WTC11 (cell line): ENCODE measurements at regions not wholly inside any gene's neighbourhood (a gene's known extent, or its start where the extent isn't known, plus 50 kb on each side); places are given as distances from the start of the nearest gene placed in this dataset.

ENCODE experiments used
- ATAC-seq: fragments of 200-7000 bp; cut with Tn5 transposase; 2 replicates; pipeline ENCODE4 v1.10.0; 2021; ENCODE audit warnings: mild to moderate bottlenecking, moderate library complexity
- CTCF ChIA-PET: fragments of 300-600 bp; sonication (Branson Sonifier 250); formaldehyde crosslinking; loops from one replicate; lab custom pipeline; 2021; ENCODE audit warnings: antibody characterized with exemption; lab: Charles Lee
- POLR2A ChIA-PET: fragments of 350-600 bp; sonication (Branson Sonifier 250); formaldehyde crosslinking; loops from one replicate; lab custom pipeline; 2021; ENCODE audit warnings: antibody characterized with exemption; lab: Charles Lee
- DNase-seq: peaks from one replicate; pipeline ENCODE4 v3.0.0; 2021; ENCODE audit warnings: low spot score
- H3K27ac Mint-ChIP-seq: 2 replicates; pipeline ENCODE4 v1.8.0; 2021; ENCODE audit warnings: mixed read lengths
- H3K27me3 Mint-ChIP-seq: 2 replicates; pipeline ENCODE4 v1.8.0; 2021; ENCODE audit warnings: low read depth, mild to moderate bottlenecking, moderate library complexity, mixed read lengths
- H3K36me3 Mint-ChIP-seq: 2 replicates; pipeline ENCODE4 v1.8.0; 2021; ENCODE audit warnings: mixed read lengths
- H3K4me1 Mint-ChIP-seq: 2 replicates; pipeline ENCODE4 v1.8.0; 2022; ENCODE audit warnings: mixed read lengths
- H3K4me3 Mint-ChIP-seq: 2 replicates; pipeline ENCODE4 v1.8.0; 2021; ENCODE audit warnings: mild to moderate bottlenecking, moderate library complexity, mixed read lengths
- H3K9me3 Mint-ChIP-seq: 2 replicates; pipeline ENCODE4 v1.8.0; 2021; ENCODE audit warnings: mixed read lengths
- ATF1 ChIP-seq: sonication (generic); formaldehyde crosslinking; IDR thresholded peaks from 2 replicates; pipeline ENCODE4 v1.8.1; 2023; ENCODE audit warnings: mild to moderate bottlenecking, moderate library complexity, missing genetic modification reagents
- E2F4 ChIP-seq: sonication (generic); formaldehyde crosslinking; IDR thresholded peaks from 2 replicates; pipeline ENCODE4 v1.8.1; 2022; ENCODE audit warnings: low read depth, mild to moderate bottlenecking, moderate library complexity, missing genetic modification reagents, borderline replicate concordance
- ELF4 ChIP-seq: sonication (generic); formaldehyde crosslinking; IDR thresholded peaks from 2 replicates; pipeline ENCODE4 v1.8.1; 2022; ENCODE audit warnings: low read depth, mild to moderate bottlenecking, moderate library complexity, missing genetic modification reagents
- JAZF1 ChIP-seq: fragments of 250-450 bp; sonication (Bioruptor Pico); IDR thresholded peaks from 2 replicates; pipeline ENCODE4 v1.9.0; 2021; ENCODE audit warnings: moderate library complexity, mild to moderate bottlenecking, inconsistent platforms
- MXD4 ChIP-seq: fragments of 250-450 bp; sonication (Bioruptor Pico); IDR thresholded peaks from 2 replicates; pipeline ENCODE4 v1.8.0; 2021; ENCODE audit warnings: mild to moderate bottlenecking, moderate library complexity, borderline replicate concordance
- OVOL2 ChIP-seq: fragments of 250-450 bp; sonication (Bioruptor Pico); IDR thresholded peaks from 2 replicates; pipeline ENCODE4 v1.9.0; 2021; ENCODE audit warnings: mild to moderate bottlenecking, borderline replicate concordance
- PREB ChIP-seq: sonication (generic); formaldehyde crosslinking; IDR thresholded peaks from 2 replicates; pipeline ENCODE4 v1.8.1; 2022; ENCODE audit warnings: mild to moderate bottlenecking, missing genetic modification reagents, moderate library complexity, borderline replicate concordance
- RORB ChIP-seq: fragments of 250-450 bp; sonication (Bioruptor Pico); IDR thresholded peaks from 2 replicates; pipeline ENCODE4 v1.9.0; 2021; ENCODE audit warnings: mild to moderate bottlenecking
- ZBTB21 ChIP-seq: sonication (generic); formaldehyde crosslinking; IDR thresholded peaks from 2 replicates; pipeline ENCODE4 v1.8.1; 2023; ENCODE audit warnings: mild to moderate bottlenecking, missing genetic modification reagents, borderline replicate concordance
- ZBTB43 ChIP-seq: sonication (generic); formaldehyde crosslinking; IDR thresholded peaks from 2 replicates; pipeline ENCODE4 v1.8.1; 2023; ENCODE audit warnings: mild to moderate bottlenecking, missing genetic modification reagents
- ZNF121 ChIP-seq: sonication (generic); formaldehyde crosslinking; IDR thresholded peaks from 2 replicates; pipeline ENCODE4 v1.8.0; 2023; ENCODE audit warnings: missing genetic modification reagents
- ZNF317 ChIP-seq: sonication (generic); formaldehyde crosslinking; IDR thresholded peaks from 2 replicates; pipeline ENCODE4 v1.8.1; 2023; ENCODE audit warnings: low read depth, mild to moderate bottlenecking, moderate library complexity, missing genetic modification reagents, borderline replicate concordance
- ZNF416 ChIP-seq: fragments of 250-450 bp; sonication (Bioruptor Pico); IDR thresholded peaks from 2 replicates; pipeline ENCODE4 v1.9.0; 2021; ENCODE audit warnings: mild to moderate bottlenecking, inconsistent platforms
- ZNF423 ChIP-seq: fragments of 250-450 bp; sonication (Bioruptor Pico); IDR thresholded peaks from 2 replicates; pipeline ENCODE4 v2.1.2; 2022; ENCODE audit warnings: mild to moderate bottlenecking, moderate library complexity
- ZNF532 ChIP-seq: fragments of 250-450 bp; sonication (Bioruptor Pico); IDR thresholded peaks from 2 replicates; pipeline ENCODE4 v1.9.0; 2021; ENCODE audit warnings: mild to moderate bottlenecking, borderline replicate concordance
- TF ChIP-seq, protein P1 (sequence below): sonication (generic); formaldehyde crosslinking; IDR thresholded peaks from 2 replicates; pipeline ENCODE4 v1.8.1; 2022; ENCODE audit warnings: low read depth, missing genetic modification reagents, borderline replicate concordance
- TF ChIP-seq, protein P2 (sequence below): sonication (generic); formaldehyde crosslinking; IDR thresholded peaks from 2 replicates; pipeline ENCODE4 v1.8.1; 2022; ENCODE audit warnings: missing genetic modification reagents, borderline replicate concordance
- TF ChIP-seq, protein P3 (sequence below): sonication (generic); formaldehyde crosslinking; IDR thresholded peaks from 2 replicates; pipeline ENCODE4 v1.8.1; 2023; ENCODE audit warnings: mild to moderate bottlenecking, moderate library complexity, missing genetic modification reagents

DNA sequence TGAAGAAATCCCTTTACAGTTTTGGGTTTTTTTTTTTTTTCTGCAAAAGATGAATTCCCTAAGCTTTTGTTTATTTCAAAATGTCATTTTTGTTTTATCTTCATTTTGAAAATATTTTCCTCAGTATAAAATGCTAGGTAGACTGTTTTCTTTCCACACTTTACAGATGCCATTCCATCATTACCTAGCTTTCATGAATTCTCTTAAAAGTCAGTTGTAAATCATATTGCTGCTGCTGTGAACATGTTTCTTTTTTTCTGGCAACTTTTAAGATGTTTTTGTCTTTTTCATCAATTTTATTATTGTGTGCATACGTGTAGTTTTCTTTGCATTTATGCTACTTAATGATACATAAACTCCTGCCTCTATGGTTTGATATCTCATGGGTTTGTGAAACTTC lies 168.3 kb downstream of the FAXC start:
- Mint-ChIP-seq H3K27me3 (no peaks in the 10 kb centered on the region), H3K36me3 (peaks cover 36% of the 10 kb centered on the region), H3K27ac (no peak overlapping the region), H3K9me3 (peaks cover 46% of the 10 kb centered on the region), H3K4me1 (peaks cover 22% of the 10 kb centered on the region), H3K4me3 (no peak overlapping the region)
- ATAC-seq (no peak), DNase-seq (no peak)
- TF ChIP-seq ZNF317 (peak; percentile 90), RORB (CRISPR knock-in tag) (no peak)
- ChIA-PET CTCF (no interaction called here), POLR2A (no interaction called here)

GRCh38 chr6:99178168-99178567 lies 171.3 kb downstream of the FAXC start:
- DNase-seq (no peak), ATAC-seq (no peak)
- Mint-ChIP-seq H3K36me3 (peaks cover 36% of the 10 kb centered on the region), H3K4me1 (no peaks in the 10 kb centered on the region), H3K27ac (no peak overlapping the region), H3K4me3 (no peak overlapping the region), H3K27me3 (no peaks in the 10 kb centered on the region), H3K9me3 (peaks cover 46% of the 10 kb centered on the region)
- TF ChIP-seq ZNF317: no peak
- TF ChIP-seq PREB: no peak
- TF ChIP-seq, protein P1, sequence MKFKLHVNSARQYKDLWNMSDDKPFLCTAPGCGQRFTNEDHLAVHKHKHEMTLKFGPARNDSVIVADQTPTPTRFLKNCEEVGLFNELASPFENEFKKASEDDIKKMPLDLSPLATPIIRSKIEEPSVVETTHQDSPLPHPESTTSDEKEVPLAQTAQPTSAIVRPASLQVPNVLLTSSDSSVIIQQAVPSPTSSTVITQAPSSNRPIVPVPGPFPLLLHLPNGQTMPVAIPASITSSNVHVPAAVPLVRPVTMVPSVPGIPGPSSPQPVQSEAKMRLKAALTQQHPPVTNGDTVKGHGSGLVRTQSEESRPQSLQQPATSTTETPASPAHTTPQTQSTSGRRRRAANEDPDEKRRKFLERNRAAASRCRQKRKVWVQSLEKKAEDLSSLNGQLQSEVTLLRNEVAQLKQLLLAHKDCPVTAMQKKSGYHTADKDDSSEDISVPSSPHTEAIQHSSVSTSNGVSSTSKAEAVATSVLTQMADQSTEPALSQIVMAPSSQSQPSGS: no peak
- TF ChIP-seq OVOL2 (CRISPR knock-in tag): no peak
- TF ChIP-seq ZNF121 (CRISPR knock-in tag): no peak
- no peak for TF ChIP-seq MXD4
- no peak for TF ChIP-seq ZBTB43 (CRISPR knock-in tag)
- ChIA-PET CTCF (no interaction called here), POLR2A (no interaction called here)

- ChIA-PET CTCF (no interaction called here), POLR2A (no interaction called here)
- Mint-ChIP-seq H3K9me3 (peaks cover 46% of the 10 kb centered on the region), H3K36me3 (peaks cover 36% of the 10 kb centered on the region), H3K4me1 (no peaks in the 10 kb centered on the region), H3K4me3 (no peak overlapping the region), H3K27me3 (no peaks in the 10 kb centered on the region), H3K27ac (no peak overlapping the region)
- DNase-seq (no peak), ATAC-seq (no peak)
- no peak for TF ChIP-seq ZBTB43 (CRISPR knock-in tag)
- no peak for TF ChIP-seq ZBTB21 (CRISPR knock-in tag)
- TF ChIP-seq, protein P2, sequence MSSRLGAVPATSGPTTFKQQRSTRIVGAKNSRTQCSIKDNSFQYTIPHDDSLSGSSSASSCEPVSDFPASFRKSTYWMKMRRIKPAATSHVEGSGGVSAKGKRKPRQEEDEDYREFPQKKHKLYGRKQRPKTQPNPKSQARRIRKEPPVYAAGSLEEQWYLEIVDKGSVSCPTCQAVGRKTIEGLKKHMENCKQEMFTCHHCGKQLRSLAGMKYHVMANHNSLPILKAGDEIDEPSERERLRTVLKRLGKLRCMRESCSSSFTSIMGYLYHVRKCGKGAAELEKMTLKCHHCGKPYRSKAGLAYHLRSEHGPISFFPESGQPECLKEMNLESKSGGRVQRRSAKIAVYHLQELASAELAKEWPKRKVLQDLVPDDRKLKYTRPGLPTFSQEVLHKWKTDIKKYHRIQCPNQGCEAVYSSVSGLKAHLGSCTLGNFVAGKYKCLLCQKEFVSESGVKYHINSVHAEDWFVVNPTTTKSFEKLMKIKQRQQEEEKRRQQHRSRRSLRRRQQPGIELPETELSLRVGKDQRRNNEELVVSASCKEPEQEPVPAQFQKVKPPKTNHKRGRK (CRISPR knock-in tag): no peak
- TF ChIP-seq ZNF416: no peak
- no peak for TF ChIP-seq MXD4
- TF ChIP-seq, protein P3, sequence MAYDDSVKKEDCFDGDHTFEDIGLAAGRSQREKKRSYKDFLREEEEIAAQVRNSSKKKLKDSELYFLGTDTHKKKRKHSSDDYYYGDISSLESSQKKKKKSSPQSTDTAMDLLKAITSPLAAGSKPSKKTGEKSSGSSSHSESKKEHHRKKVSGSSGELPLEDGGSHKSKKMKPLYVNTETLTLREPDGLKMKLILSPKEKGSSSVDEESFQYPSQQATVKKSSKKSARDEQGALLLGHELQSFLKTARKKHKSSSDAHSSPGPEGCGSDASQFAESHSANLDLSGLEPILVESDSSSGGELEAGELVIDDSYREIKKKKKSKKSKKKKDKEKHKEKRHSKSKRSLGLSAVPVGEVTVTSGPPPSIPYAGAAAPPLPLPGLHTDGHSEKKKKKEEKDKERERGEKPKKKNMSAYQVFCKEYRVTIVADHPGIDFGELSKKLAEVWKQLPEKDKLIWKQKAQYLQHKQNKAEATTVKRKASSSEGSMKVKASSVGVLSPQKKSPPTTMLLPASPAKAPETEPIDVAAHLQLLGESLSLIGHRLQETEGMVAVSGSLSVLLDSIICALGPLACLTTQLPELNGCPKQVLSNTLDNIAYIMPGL (CRISPR knock-in tag): no peak
- TF ChIP-seq ATF1 (CRISPR knock-in tag): no peak
- no peak for TF ChIP-seq E2F4 (CRISPR knock-in tag)
- no peak for TF ChIP-seq ZNF532 (CRISPR knock-in tag)
- no peak for TF ChIP-seq JAZF1 (CRISPR knock-in tag)
- no peak for TF ChIP-seq RORB (CRISPR knock-in tag)
- TF ChIP-seq ELF4 (CRISPR knock-in tag): no peak
- TF ChIP-seq ZNF423: no peak
Observed at GRCh38 chr6:99177736-99178135, 171.7 kb downstream of the FAXC start.
